Left ventricle myocardium superior (tissue), 1 donor: ENCODE measurements at regions not wholly inside any gene's neighbourhood (a gene's known extent, or its start where the extent isn't known, plus 50 kb on each side); places are given as distances from the start of the nearest gene placed in this dataset.
"Not testable (repeated sequence)": the region's sequence is repeated elsewhere in the genome, so short reads cannot be mapped to it uniquely, and the experiment has no call there.

Experiments
- ATAC-seq: fragments of 200-7000 bp; cut with Tn5 transposase; one replicate; pipeline ENCODE4 v1.9.1; 2020; ENCODE audit warnings: mild to moderate bottlenecking, moderate library complexity
- DNase-seq: peaks from one replicate; pipeline ENCODE4 v3.0.0-alpha.2; 2020
- intact Hi-C: fragments of 100-400 bp; cut with micrococcal nuclease; formaldehyde crosslinking; loops from one replicate; pipeline ENCODE4 v1.11.0; 2022
- donor health status: DM: no; HTN: yes; CAD: no; lungs with severe emphysema.

DNA sequence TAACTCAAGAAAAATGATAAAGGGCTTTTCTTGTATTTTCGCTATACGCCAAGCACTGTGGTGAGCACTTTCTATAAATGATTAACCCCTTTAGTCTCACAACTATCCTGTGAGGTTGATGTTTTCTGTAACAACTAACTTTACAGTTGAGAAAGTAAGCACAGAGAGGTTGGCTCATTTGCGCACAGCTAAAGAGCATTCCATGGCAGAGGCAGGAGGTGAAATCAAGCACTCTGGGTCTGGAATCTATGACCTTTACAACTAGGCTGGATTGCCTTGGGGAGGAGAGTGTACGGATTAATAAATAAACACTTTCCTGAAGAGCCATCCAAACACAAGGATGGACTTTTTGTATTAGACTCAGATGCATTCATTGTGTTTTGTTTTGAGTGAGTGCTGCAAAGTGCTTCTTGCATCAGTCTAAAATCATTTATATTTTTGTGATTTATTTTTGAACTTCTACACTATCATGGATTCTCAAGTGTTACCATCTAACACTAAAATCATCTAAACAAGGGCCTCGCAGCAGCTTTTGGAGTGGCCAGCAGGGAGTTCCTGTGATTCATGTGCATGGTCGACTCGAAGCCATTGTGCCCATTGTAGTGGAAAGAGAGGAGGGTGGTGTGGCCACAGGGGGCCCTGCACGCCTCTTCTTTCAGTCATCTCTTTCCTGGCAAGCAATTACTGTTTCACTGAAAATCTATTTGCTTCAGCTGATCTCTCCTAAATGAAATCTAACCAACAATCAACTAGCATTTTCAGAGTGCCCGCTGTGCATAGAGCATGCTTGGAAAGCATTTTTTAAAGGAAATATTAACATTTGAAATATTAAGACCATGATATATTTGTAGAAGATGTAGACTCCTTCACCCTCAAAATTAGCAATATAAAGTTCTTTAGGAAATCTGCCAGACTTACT lies 633.4 kb upstream of the COBL start:
- ATAC-seq = no peak
- intact Hi-C loops = no loop called here
- DNase-seq = no peak

DNA sequence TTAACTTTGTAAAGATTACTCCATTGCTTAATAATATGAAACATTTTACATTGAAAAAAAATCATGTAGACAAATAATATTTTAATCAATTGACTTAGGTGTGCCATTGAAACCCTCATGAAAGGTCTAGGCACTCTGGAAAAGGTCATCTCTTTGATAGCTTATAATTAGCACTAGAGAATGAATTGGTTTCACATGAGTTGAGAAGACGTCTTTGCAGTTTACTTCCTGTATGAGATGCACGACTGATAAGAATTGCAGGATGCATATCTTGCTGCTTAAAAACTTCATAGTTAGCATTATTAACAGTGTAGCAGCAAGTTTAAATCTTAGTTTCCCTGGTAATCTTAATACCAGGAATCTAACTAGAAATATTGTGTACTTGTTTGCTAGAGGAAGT lies 614.2 kb upstream of the COBL start:
- intact Hi-C loops = no loop called here
- DNase-seq = no peak
- ATAC-seq = no peak

DNA sequence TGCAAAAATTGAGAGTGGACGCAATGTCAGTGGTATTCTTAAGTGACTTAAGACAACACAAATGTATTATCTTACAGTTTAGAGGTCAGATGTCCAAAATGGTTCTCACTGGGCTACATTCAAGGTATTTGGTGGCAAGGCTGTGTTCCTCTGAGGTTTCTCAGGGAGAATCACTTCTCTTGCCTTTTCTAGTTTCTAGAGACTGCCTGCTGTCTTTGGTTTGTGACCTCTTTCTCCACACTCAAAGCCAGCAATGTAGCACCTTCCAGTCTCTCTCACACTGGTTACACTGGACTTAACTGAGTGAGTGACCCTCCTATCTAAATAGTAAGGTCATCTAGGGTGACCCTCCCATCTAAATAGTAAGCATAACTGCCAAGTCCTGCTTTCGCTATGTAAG lies 613.2 kb upstream of the COBL start:
- ATAC-seq (no peak), DNase-seq (no peak)
- intact Hi-C loops = no loop called here

DNA sequence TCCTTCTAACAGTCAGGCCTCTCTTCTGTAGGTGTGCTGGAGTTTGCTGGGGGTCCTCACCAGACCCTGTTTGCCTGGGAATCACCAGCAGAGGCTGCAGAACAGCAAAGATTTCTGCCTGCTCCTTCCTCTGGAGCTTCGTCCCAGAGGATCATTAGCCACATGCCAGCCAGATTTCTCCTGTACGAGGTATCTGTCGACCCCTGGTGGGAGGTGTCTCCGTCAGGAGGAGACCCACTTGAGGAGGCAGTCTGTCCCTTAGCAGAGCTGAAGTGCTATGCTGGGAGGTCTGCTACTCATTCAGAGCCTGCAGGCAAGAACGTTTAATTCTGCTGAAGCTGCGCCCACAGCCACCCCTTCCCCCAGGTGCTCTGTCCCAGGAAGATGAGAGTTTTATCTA lies 611.1 kb upstream of the COBL start:
- DNase-seq (no peak), ATAC-seq (no peak)
- intact Hi-C loops = no loop called here

DNA sequence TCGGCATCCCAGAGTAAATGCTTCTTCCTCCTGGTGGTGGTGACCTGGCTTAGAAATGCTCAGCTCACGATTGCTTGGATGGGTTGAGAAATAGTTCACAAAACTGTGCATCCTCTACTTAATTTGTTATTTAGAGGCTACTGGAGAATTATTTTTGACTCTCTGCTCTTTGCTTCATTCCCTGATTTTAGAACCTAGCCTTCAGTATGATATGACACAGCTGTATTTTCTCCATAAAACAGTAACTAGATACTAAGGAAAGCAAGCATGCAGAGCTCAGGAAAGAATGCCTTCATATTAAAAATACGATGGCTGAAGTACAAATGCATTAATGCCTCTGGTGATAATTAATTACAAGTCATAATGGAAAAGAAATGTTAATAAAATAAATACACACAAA lies 602.0 kb upstream of the COBL start:
- no peak for ATAC-seq
- intact Hi-C loops = no loop called here
- no peak for DNase-seq

DNA sequence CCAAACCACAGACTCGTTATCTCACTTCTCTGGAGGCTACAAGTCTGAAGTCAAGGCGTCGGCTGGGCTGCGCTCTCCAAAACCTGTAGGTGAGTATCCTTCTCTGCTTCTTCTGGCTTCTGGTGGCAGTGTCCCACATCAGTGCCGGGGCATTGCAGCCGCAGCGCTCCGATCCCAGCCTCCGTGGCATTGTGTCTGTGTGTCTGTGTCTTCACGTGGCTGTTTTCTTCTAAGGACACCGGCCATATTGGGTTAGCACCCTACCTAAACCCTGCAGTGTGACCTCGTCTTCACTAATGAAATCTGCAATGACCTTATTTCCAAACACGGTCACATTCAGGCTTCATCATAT lies 584.9 kb upstream of the COBL start:
- intact Hi-C loops = no loop called here
- no peak for DNase-seq
- no peak for ATAC-seq

DNA sequence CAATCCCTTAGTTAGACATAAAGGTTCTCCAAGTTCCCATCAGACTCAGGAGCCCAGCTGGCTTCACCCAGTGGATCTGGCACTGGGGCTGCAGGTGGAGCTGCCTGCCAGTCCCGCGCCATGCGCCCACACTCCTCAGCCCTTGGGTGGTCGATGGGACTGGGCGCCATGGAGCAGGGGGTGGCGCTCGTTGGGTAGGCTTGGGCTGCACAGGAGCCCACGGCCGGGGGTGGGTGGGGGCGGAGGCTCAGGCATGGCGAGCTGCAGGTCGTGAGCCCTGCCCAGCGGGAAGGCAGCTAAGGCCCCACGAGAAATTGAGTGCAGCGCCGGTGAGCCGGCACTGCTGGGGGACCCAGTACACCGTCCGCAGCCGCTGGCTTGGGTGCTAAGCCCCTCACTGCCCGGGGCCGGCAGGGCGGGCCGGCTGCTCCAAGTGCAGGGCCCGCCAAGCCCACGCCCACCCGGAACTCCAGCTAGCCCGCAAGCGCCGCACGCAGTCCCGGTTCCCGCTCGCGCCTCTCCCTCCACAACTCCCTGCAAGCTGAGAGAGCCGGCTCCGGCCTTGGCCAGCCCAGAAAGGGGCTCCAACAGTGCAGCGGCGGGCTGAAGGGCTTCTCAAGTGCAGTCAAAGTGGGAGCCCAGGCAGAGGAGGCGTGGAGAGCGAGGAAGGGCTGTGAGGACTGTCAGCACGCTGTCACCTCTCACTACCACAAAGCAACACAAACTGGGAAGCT lies 584.3 kb upstream of the COBL start:
- intact Hi-C loops, DNase-seq, ATAC-seq: not testable (repeated sequence)

DNA sequence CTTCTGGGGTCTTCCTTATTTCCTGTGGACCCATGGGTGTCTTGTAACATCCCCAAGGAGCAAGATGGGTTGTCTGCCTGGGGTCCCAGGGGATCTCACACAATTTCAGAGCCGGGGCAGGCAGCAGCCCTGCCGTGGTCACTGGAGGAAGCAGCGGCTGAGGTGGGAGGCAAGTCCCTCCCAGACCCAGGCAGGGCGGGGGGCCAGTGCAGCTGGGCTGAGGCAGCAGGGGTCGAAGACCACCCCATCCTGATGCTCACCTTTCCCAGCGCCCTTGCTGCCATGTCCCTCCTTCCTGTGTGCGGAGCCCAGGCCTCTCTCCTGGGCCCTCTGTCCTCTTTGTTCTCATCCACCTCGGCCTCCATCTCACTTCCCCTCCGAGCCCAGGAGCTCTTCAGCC lies 583.0 kb upstream of the COBL start:
- intact Hi-C loops = no loop called here
- no peak for DNase-seq
- no peak for ATAC-seq

DNA sequence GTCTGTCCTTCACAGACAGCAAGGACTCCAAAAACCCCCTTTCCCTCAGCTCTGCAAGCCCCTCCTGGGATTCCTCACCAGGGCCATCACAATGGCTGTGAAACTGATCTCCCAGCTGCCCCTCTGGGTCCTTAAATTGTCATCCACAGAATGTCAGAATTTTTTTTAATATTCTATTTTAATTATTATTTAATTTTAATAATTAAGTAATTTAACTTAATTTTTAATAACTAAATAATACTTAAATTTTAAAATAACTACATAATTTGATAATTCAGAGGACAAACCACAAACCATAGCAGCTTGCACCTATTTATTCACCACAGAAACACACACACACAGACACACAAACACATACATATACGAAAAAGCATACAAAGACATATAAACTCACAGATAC lies 565.8 kb upstream of the COBL start:
- intact Hi-C loops = no loop called here
- ATAC-seq (no peak), DNase-seq (no peak)

DNA sequence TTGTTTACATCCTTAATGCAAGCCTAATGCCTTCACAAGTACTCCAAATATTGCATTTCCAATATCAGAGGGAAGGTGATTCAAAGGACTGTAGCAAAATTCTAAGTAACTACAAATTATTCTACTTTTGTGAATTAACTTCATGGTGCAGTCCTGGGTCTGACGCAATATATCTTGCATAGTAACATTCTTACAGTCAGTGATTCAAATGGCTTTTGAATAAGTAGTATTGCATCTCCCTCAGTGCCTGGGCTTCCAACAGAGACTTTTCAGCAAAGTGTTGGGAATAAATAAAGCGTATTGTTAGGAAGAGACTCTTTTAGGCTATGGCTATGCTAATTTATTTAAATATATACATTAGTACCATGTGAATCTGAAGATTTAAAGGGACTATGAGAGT lies 564.7 kb upstream of the COBL start:
- ATAC-seq = no peak

DNA sequence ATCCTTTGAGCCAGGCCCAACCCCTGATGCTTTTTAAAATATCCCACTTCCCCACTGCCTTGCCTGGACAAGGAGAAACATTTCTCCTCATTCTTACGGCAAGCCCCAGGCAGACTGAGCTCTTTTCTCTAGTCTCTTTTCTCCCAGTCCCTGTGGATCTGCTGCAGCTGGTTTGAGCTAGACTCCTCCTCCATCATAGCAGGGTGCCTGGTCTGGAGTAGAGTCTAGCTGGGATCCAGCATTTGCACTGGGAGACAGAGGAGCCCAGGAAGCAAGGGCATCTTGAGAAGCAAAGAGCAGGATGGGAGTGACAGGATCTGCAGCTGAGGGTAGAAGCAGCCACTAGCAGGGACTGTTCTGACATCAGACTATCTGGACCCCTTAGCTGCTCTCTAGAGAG lies 562.3 kb upstream of the COBL start:
- ATAC-seq (no peak), DNase-seq (no peak)
- intact Hi-C loops = no loop called here

More for the DNA sequence above, 564.7 kb upstream of the COBL start:
- DNase-seq = no peak
- intact Hi-C loops = no loop called here

DNA sequence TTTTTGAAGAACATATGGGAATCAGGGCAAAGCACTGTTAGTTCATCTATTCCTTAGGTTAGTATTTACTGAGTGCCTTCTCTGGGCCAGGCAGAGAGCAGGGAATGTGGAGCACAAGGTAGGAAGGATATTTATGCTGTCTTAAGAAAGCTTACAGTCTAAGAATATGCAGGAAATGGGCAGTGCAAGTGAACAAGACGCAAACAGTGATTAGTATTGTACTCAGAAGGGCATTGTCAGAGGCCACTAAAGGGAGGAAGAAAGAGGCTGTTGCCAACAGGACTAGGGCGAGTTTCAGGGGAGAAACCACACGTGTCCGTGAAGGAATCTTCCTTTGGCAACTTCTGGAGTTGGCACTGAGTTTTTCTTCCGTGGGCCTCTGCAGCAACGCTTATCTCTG lies 552.8 kb upstream of the COBL start:
- ATAC-seq (no peak), DNase-seq (no peak)
- intact Hi-C loops = no loop called here

DNA sequence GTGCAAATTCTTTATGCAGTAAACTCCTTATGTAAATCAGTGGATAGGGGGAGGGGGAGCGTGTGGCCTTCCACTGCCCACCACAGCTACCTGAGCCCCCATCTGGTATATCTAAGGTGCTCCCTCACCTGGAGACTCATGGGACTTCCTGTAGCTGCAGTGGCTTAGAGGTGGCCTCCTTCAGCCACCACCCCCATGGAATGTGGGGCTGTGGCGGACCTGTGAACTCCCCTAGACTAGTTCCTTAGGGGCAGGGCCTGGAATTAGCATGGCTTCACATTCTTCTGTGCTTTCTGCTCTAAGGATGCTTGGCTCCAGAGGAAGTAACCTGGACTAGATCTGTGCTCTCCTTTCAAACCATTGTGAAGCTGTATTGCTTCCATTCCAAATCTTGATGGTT lies 550.5 kb upstream of the COBL start:
- intact Hi-C loops = no loop called here
- no peak for DNase-seq
- ATAC-seq = no peak

DNA sequence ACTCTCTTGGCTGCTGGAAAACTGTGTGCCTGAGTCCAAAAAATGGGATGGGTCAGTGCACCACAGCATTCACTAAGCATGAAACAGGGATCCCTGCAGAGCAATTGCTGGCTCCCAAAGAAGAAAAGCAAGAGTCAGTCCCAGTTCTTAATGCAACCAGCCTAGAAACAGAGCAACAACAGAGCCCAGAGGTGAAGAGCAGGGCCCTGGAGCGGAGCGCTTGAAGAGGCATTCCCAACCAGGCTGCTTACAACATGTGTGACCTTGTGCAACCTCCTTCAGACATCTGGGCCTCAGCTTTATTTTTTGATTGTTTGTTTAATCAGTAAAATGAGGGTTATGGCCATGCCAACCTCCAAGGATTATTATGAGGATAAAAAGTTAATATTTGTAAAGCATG lies 543.7 kb upstream of the COBL start:
- no peak for DNase-seq
- no peak for ATAC-seq
- intact Hi-C loops = no loop called here

DNA sequence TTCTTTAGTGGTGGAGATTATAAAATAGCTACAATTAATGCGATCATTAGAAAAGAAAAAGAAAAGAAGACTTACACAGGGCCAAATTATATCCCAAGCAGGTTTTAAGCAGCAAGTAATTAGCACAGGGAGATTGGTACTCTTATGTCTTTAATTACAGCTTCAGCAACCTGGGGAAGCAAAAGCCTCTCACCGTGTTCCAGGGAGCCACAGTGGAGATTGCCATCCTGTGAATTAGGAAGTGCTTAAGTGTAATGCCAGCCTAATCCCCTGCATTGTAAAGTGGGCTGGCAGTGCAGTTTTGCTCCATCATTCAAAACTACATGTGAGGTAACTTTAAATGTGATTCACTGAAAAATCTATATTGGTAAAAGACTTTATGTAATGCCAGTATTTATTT lies 533.5 kb upstream of the COBL start:
- DNase-seq (no peak), ATAC-seq (no peak)
- intact Hi-C loops = no loop called here

DNA sequence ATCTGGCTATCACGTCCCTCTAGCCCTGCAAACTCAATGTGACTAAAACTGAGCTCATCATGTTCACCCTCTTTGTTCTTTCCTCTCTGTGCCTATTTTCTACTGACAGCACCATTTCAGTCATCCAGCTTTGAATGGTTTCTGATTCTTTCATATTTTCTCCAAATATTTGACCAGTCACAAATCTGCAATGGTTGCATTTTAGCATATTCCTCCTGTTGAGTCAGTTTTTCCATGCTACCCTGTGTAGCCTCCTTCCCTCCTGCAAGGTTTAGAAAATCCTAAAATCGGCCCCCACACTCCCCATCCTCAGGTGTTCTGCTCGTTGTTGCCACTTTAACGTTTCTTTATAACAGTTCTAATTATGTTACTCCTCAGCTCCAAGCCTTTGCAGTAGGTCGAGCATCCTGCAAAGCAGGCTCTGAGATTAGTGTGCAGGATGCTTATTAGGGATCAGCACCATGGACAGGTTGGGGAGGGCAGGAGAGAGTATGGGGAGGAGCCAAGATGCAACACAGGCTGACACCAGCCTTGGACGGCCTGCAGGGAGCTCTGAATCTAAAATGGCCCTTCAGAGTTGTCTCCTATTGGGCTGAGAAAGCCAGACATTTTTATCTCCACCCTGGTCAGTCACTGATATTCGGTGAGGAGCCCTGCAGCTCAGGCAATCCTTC lies 531.0 kb upstream of the COBL start:
- ATAC-seq (no peak), DNase-seq (no peak)
- intact Hi-C loops = no loop called here

DNA sequence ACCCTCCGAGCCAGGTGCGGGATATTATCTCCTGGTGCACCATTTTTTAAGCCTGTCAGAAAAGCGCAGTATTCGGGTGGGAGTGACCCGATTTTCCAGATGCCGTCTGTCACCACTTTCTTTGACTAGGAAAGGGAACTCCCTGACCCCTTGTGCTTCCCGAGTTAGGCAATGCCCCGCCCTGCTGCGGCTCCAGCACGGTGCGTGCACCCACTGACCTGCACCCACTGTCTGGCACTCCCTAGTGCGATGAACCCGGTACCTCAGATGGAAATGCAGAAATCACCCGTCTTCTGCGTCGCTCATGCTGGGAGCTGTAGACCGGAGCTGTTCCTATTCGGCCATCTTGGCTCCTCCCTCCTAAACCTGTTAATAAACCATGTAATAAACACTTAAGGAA lies 522.5 kb upstream of the COBL start:
- ATAC-seq, DNase-seq, intact Hi-C loops: not testable (repeated sequence)

DNA sequence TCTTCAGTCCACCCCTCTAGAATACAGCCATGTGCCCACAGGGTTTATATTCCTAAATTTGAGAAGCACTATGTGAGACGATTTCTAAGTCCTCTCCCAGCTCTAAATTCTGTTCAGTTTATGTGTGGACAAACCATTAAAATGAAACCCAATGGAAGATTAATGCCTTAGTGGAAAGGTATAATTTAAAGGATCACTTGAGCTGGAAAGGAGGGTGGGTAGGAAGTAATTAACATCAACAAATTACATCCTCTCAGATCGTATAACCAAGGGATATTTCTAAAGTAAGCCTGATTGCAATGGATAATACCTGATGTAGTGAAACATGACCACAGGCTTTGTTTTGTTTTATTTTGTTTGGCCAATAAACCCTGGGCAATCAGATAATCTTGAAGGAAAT lies 511.0 kb upstream of the COBL start:
- intact Hi-C loops = no loop called here
- ATAC-seq (no peak), DNase-seq (no peak)

DNA sequence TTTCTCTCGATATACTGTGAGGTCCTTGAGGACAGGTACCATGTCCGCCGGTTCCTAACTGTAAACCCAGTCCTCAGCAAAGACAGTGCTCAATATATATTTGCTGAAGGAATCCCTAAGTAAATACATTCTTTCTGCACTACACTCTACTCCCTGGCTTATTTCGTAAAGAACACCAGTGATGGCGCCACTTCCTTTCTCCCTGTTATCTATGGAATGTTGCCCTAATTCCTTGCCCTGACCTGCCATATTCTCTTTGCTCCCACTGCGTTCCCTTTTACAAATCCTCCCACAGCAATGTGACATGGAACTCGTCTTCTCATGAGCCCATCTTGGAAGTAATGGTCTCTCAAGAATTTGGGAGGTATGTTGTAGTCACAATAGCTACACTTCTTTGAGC lies 507.4 kb upstream of the COBL start:
- DNase-seq (no peak), ATAC-seq (no peak)
- intact Hi-C loops = no loop called here

DNA sequence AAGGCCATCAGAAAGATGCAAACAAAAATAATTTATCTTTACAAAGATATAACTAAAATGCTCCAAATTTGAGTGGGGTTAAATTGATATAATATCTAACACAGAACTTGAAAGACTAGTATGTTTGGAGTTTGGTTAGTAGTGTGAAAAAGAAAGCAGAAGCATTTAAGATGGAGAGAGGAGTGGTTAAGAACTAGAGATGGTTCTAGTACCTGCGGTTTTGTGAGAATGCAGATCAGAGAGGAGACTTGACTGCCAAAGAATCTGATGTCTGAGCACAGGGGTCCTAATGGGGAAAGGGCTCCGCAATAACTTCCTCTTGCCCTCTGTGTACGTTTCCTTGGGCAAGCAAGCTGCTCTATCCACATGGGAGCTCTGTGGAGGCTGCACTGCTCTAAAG lies 506.8 kb upstream of the COBL start:
- no peak for DNase-seq
- no peak for ATAC-seq
- intact Hi-C loops = no loop called here
